ENCODE measurements at regions not wholly inside any gene's neighbourhood (a gene's known extent, or its start where the extent isn't known, plus 50 kb on each side); places are given as distances from the start of the nearest gene placed in this dataset.
A peak's percentile ranks its signal among the peaks of the same experiment; 100 is the strongest.

GRCh38 chr2:125455110-125455509 lies 1200.8 kb upstream of the GYPC start:
- H3K9me3 ChIP-seq (replicated peaks; ENCODE audit: insufficient read depth, low read length) = no peaks in the 10 kb centered on the region
- no peaks in the 10 kb centered on the region for H3F3A ChIP-seq (ENCODE audit: insufficient read depth, low read length)
- no peak overlapping the region for H3K4me2 ChIP-seq (ENCODE audit: low read depth, low read length)
- DNase-seq = no peak
- TF ChIP-seq EZH2 (optimal IDR thresholded peaks at IDR 0.05; ENCODE audit: low read depth, low read length) = no peak
- TF ChIP-seq CTCF (IDR thresholded peaks at IDR 0.05; ENCODE audit: low read length) = no peak
- TF ChIP-seq EZH2phosphoT487 (IDR thresholded peaks at IDR 0.05; ENCODE audit: low read length) = no peak
- no peaks in the 10 kb centered on the region for H3K79me2 ChIP-seq (ENCODE audit: low read length)
- H3K4me1 ChIP-seq (ENCODE audit: low read length) = no peaks in the 10 kb centered on the region
- H3K27me3 ChIP-seq (replicated peaks; ENCODE audit: insufficient read depth, low read length) = no peaks in the 10 kb centered on the region
- no peak overlapping the region for H3K4me3 ChIP-seq (ENCODE audit: low read length)
- H3K9me2 ChIP-seq (replicated peaks; ENCODE audit: insufficient read depth, low read length) = no peaks in the 10 kb centered on the region
- no peak overlapping the region for H2AFZ ChIP-seq (ENCODE audit: low read length)
- H4K20me1 ChIP-seq (ENCODE audit: insufficient read depth, low read length) = no peaks in the 10 kb centered on the region
- H3K27ac ChIP-seq (ENCODE audit: low read length) = no peak overlapping the region
- no peak overlapping the region for H3K9ac ChIP-seq (ENCODE audit: low read length)
- H3K36me3 ChIP-seq (replicated peaks; ENCODE audit: insufficient read depth, low read length) = no peaks in the 10 kb centered on the region

- TF ChIP-seq EZH2 (optimal IDR thresholded peaks at IDR 0.05; ENCODE audit: low read depth, low read length) (no peak), EZH2phosphoT487 (IDR thresholded peaks at IDR 0.05; ENCODE audit: low read length) (no peak), CTCF (IDR thresholded peaks at IDR 0.05; ENCODE audit: low read length) (no peak)
- Histone ChIP-seq H3F3A (ENCODE audit: insufficient read depth, low read length) (no peaks in the 10 kb centered on the region), H3K9me3 (replicated peaks; ENCODE audit: insufficient read depth, low read length) (no peaks in the 10 kb centered on the region), H3K4me3 (ENCODE audit: low read length) (no peak overlapping the region), H3K79me2 (ENCODE audit: low read length) (no peaks in the 10 kb centered on the region), H3K36me3 (replicated peaks; ENCODE audit: insufficient read depth, low read length) (no peaks in the 10 kb centered on the region), H3K27ac (ENCODE audit: low read length) (no peak overlapping the region), H3K4me2 (ENCODE audit: low read depth, low read length) (no peak overlapping the region), H4K20me1 (ENCODE audit: insufficient read depth, low read length) (no peaks in the 10 kb centered on the region), H3K27me3 (replicated peaks; ENCODE audit: insufficient read depth, low read length) (no peaks in the 10 kb centered on the region), H3K9me2 (replicated peaks; ENCODE audit: insufficient read depth, low read length) (no peaks in the 10 kb centered on the region), H3K9ac (ENCODE audit: low read length) (no peak overlapping the region), H2AFZ (ENCODE audit: low read length) (no peak overlapping the region), H3K4me1 (ENCODE audit: low read length) (no peaks in the 10 kb centered on the region)
- DNase-seq = no peak
Measured at GRCh38 chr2:125456693-125457363, 1199.1 kb upstream of the GYPC start.

- Histone ChIP-seq H3K9me2 (replicated peaks; ENCODE audit: insufficient read depth, low read length) (no peaks in the 10 kb centered on the region), H3K27ac (ENCODE audit: low read length) (no peak overlapping the region), H2AFZ (ENCODE audit: low read length) (no peak overlapping the region), H3K4me3 (ENCODE audit: low read length) (no peak overlapping the region), H4K20me1 (ENCODE audit: insufficient read depth, low read length) (no peaks in the 10 kb centered on the region), H3K27me3 (replicated peaks; ENCODE audit: insufficient read depth, low read length) (no peaks in the 10 kb centered on the region), H3F3A (ENCODE audit: insufficient read depth, low read length) (no peaks in the 10 kb centered on the region), H3K4me1 (ENCODE audit: low read length) (no peaks in the 10 kb centered on the region), H3K9ac (ENCODE audit: low read length) (no peak overlapping the region), H3K36me3 (replicated peaks; ENCODE audit: insufficient read depth, low read length) (no peaks in the 10 kb centered on the region), H3K79me2 (ENCODE audit: low read length) (no peaks in the 10 kb centered on the region), H3K9me3 (replicated peaks; ENCODE audit: insufficient read depth, low read length) (no peaks in the 10 kb centered on the region), H3K4me2 (ENCODE audit: low read depth, low read length) (no peak overlapping the region)
- peak; percentile 53 for DNase-seq
- TF ChIP-seq EZH2 (optimal IDR thresholded peaks at IDR 0.05; ENCODE audit: low read depth, low read length) (no peak), CTCF (IDR thresholded peaks at IDR 0.05; ENCODE audit: low read length) (peak; percentile 62)
Measured at GRCh38 chr2:125471963-125472362, 1184.0 kb upstream of the GYPC start.
